ENCODE measurements at regions not wholly inside any gene's neighbourhood (a gene's known extent, or its start where the extent isn't known, plus 50 kb on each side); places are given as distances from the start of the nearest gene placed in this dataset.

DNA sequence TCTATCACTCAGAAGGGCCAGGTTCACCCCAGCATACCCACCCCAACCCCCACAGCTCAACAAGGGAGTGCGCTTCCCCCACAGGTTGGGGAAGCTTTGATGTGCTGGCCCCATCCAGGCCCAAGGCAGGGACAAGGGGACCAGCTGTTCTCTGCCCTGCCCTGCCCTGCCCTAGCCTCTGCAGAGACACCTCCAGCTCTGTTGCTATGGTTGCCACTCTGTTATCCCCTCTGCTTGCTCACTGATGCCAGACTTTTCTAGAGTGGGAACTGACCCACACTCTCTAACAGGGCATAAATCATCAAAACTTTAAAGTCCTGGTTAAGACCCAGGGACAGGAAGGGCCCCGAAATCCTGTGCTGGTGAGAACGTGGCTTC, 50.4 kb upstream of the ENPP7 start:
- Histone ChIP-seq H3K9me3 (ENCODE audit: control insufficient read depth, low read depth, low read length) (no peaks in the 10 kb centered on the region), H3K27ac (ENCODE audit: low read length) (no peak overlapping the region), H3K27me3 (ENCODE audit: control insufficient read depth, insufficient read depth, low read length) (no peaks in the 10 kb centered on the region), H3K9ac (ENCODE audit: low read length) (no peak overlapping the region), H3K4me1 (ENCODE audit: control insufficient read depth, low read depth, low read length) (no peaks in the 10 kb centered on the region), H3K36me3 (ENCODE audit: control insufficient read depth, low read depth, low read length) (no peaks in the 10 kb centered on the region), H3K4me3 (ENCODE audit: low read length) (no peak overlapping the region)

DNA sequence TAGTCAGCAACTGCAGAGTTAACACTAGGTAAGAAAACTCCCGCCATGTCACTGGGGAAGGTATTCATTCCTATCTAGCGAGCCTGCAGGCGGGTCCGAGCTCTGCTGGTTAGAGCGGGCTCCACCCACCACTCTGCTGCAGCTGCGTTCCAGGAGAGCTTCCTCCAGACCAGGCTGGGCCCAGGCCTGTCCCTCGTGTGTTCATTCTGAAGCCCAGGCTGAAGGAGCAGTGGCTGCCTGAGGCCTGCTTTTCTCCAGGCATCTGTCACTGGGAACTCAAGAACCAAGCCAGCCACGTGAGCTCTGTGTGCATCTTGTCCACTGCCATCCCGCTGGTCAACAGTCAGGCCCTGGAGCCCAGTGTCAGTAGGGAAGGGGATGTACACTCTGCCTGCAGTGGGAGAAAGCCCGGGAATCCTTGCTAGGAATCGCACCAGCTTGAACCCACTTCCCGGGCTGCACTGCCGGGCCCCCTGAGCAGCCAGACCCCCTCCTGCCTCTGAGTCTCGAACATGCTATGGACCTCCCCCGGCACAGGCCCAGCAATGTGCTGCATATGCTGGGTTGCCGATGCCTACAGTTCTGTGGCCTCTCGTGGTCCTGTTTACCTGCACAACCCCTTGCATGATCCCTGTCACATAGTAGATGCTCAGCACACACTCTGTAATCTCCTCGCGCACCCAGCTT, 51.0 kb upstream of the ENPP7 start:
- Histone ChIP-seq H3K9ac (ENCODE audit: low read length) (no peak overlapping the region), H3K36me3 (ENCODE audit: control insufficient read depth, low read depth, low read length) (no peaks in the 10 kb centered on the region), H3K27ac (ENCODE audit: low read length) (no peak overlapping the region), H3K4me1 (ENCODE audit: control insufficient read depth, low read depth, low read length) (no peaks in the 10 kb centered on the region), H3K4me3 (ENCODE audit: low read length) (no peak overlapping the region), H3K27me3 (ENCODE audit: control insufficient read depth, insufficient read depth, low read length) (no peaks in the 10 kb centered on the region), H3K9me3 (ENCODE audit: control insufficient read depth, low read depth, low read length) (no peaks in the 10 kb centered on the region)

DNA sequence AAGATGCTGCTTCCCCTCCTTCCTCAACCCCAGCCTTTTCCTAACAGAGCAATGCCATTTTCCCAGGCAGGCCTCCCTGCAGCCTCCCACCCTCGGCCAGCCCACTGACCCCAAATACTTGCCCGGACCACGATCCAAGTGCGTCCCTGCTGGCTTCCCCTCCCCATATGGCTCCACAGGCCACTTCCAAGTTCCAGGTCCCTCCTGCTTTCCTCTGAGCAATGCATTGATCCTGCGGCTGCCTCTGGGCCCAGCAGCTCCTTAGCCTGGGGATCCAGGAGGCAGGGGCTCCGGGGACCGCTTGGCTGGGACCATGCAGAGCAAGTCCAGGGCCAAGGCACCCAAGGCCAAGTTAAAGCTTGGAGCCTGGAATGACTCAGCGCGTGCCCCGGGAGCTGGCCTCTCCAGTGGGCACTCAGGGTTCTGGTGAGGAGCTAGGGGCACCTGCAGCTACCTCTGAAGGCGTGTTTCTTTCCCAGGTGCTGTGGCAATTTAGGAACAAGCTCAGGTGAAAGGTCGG, 51.9 kb upstream of the ENPP7 start:
- Histone ChIP-seq H3K9me3 (ENCODE audit: control insufficient read depth, low read depth, low read length) (peaks cover 2% of the 10 kb centered on the region), H3K9ac (ENCODE audit: low read length) (no peak overlapping the region), H3K4me1 (ENCODE audit: control insufficient read depth, low read depth, low read length) (no peaks in the 10 kb centered on the region), H3K27ac (ENCODE audit: low read length) (no peak overlapping the region), H3K4me3 (ENCODE audit: low read length) (no peak overlapping the region), H3K36me3 (ENCODE audit: control insufficient read depth, low read depth, low read length) (no peaks in the 10 kb centered on the region), H3K27me3 (ENCODE audit: control insufficient read depth, insufficient read depth, low read length) (no peaks in the 10 kb centered on the region)

DNA sequence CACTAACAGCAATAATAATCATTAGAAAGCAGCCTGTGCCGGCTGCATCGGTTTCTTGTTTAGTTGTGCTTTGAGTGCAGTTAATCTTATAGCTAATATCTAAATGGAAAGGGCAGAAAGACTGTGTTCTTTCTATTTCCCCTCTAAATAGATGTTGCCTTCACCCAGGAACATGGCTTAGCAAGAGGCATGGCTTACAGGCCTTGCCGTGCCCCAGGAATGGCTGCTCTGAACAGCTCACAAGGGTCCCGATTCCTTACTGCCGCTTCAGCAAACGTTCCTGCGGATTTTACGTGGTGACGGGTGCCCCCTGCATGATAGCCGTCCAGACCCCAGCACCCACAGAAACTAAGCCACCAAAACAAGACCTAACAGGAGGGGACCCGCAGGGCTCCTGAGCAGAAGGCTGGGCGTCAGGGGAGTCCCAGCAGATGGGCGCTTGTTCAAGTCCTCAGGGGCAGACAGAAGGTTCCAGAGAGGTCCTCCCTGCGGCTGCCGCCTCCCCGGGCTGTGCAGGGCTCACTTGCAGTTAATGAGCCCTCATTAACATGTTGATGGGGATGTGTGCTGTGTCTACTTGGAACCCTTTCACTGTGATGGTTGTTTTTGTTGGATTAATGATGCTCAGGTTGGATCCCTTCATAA, 52.5 kb upstream of the ENPP7 start:
- peaks cover 3% of the 10 kb centered on the region for H3K9me3 ChIP-seq (ENCODE audit: control insufficient read depth, low read depth, low read length)
- no peaks in the 10 kb centered on the region for H3K27me3 ChIP-seq (ENCODE audit: control insufficient read depth, insufficient read depth, low read length)
- no peak overlapping the region for H3K4me3 ChIP-seq (ENCODE audit: low read length)
- H3K27ac ChIP-seq (ENCODE audit: low read length), result no peak overlapping the region
- no peaks in the 10 kb centered on the region for H3K4me1 ChIP-seq (ENCODE audit: control insufficient read depth, low read depth, low read length)
- H3K9ac ChIP-seq (ENCODE audit: low read length), result no peak overlapping the region
- H3K36me3 ChIP-seq (ENCODE audit: control insufficient read depth, low read depth, low read length), result no peaks in the 10 kb centered on the region

DNA sequence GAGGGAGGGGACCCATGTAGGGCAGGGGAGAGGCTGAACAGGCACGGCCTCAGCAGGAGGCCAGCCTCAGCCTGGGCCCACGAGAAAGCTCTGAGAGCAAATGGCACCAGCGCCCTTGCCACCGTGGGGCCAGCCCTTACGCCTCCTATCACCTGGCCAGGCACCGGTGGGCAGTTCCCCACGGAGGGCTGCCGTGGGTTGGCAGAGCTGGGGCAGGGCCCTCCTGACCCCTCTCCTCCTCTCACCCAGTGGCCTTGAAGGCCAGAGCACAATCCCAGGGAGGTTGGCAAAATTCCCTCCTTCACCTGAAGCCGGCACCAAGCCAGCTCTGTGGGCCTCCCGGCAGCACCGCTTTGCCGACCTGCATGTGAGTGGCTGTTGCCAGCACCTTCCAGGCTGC, 53.1 kb upstream of the ENPP7 start:
- Histone ChIP-seq H3K9ac (ENCODE audit: low read length) (no peak overlapping the region), H3K4me1 (ENCODE audit: control insufficient read depth, low read depth, low read length) (no peaks in the 10 kb centered on the region), H3K36me3 (ENCODE audit: control insufficient read depth, low read depth, low read length) (no peaks in the 10 kb centered on the region), H3K9me3 (ENCODE audit: control insufficient read depth, low read depth, low read length) (peaks cover 3% of the 10 kb centered on the region), H3K27me3 (ENCODE audit: control insufficient read depth, insufficient read depth, low read length) (no peaks in the 10 kb centered on the region), H3K27ac (ENCODE audit: low read length) (no peak overlapping the region), H3K4me3 (ENCODE audit: low read length) (no peak overlapping the region)

GRCh38 chr17:79676796-79677195, 53.9 kb upstream of the ENPP7 start:
- Histone ChIP-seq H3K9me3 (ENCODE audit: control insufficient read depth, low read depth, low read length) (peaks cover 3% of the 10 kb centered on the region), H3K4me3 (ENCODE audit: low read length) (no peak overlapping the region), H3K4me1 (ENCODE audit: control insufficient read depth, low read depth, low read length) (no peaks in the 10 kb centered on the region), H3K27me3 (ENCODE audit: control insufficient read depth, insufficient read depth, low read length) (no peaks in the 10 kb centered on the region), H3K36me3 (ENCODE audit: control insufficient read depth, low read depth, low read length) (no peaks in the 10 kb centered on the region), H3K27ac (ENCODE audit: low read length) (no peak overlapping the region), H3K9ac (ENCODE audit: low read length) (no peak overlapping the region)

- Histone ChIP-seq H3K4me3 (ENCODE audit: low read length) (no peak overlapping the region), H3K36me3 (ENCODE audit: control insufficient read depth, low read depth, low read length) (no peaks in the 10 kb centered on the region), H3K4me1 (ENCODE audit: control insufficient read depth, low read depth, low read length) (peaks cover 3% of the 10 kb centered on the region), H3K9ac (ENCODE audit: low read length) (no peak overlapping the region), H3K9me3 (ENCODE audit: control insufficient read depth, low read depth, low read length) (peaks cover 3% of the 10 kb centered on the region), H3K27ac (ENCODE audit: low read length) (no peak overlapping the region), H3K27me3 (ENCODE audit: control insufficient read depth, insufficient read depth, low read length) (no peaks in the 10 kb centered on the region)
These were observed 55.4 kb upstream of the ENPP7 start for GRCh38 chr17:79675413-79675725.

GRCh38 chr17:79674506-79675412, 56.0 kb upstream of the ENPP7 start:
- no peaks in the 10 kb centered on the region for H3K36me3 ChIP-seq (ENCODE audit: control insufficient read depth, low read depth, low read length)
- no peak overlapping the region for H3K4me3 ChIP-seq (ENCODE audit: low read length)
- H3K27me3 ChIP-seq (ENCODE audit: control insufficient read depth, insufficient read depth, low read length), result no peaks in the 10 kb centered on the region
- H3K27ac ChIP-seq (ENCODE audit: low read length), result no peak overlapping the region
- H3K4me1 ChIP-seq (ENCODE audit: control insufficient read depth, low read depth, low read length), result peaks cover 4% of the 10 kb centered on the region
- H3K9me3 ChIP-seq (ENCODE audit: control insufficient read depth, low read depth, low read length), result peaks cover 3% of the 10 kb centered on the region
- H3K9ac ChIP-seq (ENCODE audit: low read length), result no peak overlapping the region

DNA sequence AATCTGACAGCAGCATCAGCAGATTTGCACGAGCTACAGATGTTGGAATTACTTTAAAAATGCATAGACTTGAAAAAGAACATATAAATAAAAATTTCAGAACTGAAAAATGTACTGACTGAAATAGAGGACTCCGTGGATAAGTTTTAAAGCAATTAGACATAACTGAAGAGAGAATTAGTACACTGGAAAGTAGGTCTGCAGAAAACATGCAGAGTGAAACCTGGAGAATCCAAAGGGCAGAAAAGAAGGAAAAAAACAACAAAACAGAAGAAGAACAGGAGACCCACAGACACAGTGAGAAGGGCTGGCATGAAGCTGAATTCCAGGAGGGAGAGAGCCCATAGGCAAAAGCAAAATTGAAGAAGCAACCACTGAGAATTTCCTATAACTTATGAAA, 57.2 kb upstream of the ENPP7 start:
- H3K4me1 ChIP-seq (ENCODE audit: control insufficient read depth, low read depth, low read length), result peaks cover 4% of the 10 kb centered on the region
- H3K27me3 ChIP-seq (ENCODE audit: control insufficient read depth, insufficient read depth, low read length), result no peaks in the 10 kb centered on the region
- H3K9me3 ChIP-seq (ENCODE audit: control insufficient read depth, low read depth, low read length), result peaks cover 3% of the 10 kb centered on the region
- H3K27ac ChIP-seq (ENCODE audit: low read length), result no peak overlapping the region
- no peak overlapping the region for H3K9ac ChIP-seq (ENCODE audit: low read length)
- no peak overlapping the region for H3K4me3 ChIP-seq (ENCODE audit: low read length)
- no peaks in the 10 kb centered on the region for H3K36me3 ChIP-seq (ENCODE audit: control insufficient read depth, low read depth, low read length)

DNA sequence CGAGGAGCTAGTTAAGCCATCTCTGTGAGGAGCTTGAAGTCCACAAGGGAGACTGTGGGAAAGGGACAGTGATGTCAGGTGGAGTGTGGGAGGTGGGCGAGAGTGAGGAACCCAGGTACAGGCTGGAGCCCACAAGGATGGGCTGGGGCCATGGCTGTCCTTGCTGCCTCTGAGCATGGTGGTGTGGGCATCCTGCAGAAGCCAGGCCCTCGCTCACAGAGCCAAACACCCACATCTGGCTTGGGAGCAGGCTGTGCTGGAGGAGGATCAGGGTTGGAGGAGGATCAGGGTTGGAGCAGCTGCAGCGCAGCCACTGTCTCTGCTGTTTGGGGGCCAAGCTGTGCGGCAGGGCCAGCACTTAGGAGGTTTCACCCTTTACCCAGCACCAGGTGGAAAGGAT, 58.2 kb upstream of the ENPP7 start:
- H3K9me3 ChIP-seq (ENCODE audit: control insufficient read depth, low read depth, low read length), result peaks cover 3% of the 10 kb centered on the region
- no peak overlapping the region for H3K4me3 ChIP-seq (ENCODE audit: low read length)
- no peaks in the 10 kb centered on the region for H3K36me3 ChIP-seq (ENCODE audit: control insufficient read depth, low read depth, low read length)
- no peak overlapping the region for H3K9ac ChIP-seq (ENCODE audit: low read length)
- no peaks in the 10 kb centered on the region for H3K27me3 ChIP-seq (ENCODE audit: control insufficient read depth, insufficient read depth, low read length)
- no peak overlapping the region for H3K27ac ChIP-seq (ENCODE audit: low read length)
- H3K4me1 ChIP-seq (ENCODE audit: control insufficient read depth, low read depth, low read length), result peaks cover 4% of the 10 kb centered on the region

DNA sequence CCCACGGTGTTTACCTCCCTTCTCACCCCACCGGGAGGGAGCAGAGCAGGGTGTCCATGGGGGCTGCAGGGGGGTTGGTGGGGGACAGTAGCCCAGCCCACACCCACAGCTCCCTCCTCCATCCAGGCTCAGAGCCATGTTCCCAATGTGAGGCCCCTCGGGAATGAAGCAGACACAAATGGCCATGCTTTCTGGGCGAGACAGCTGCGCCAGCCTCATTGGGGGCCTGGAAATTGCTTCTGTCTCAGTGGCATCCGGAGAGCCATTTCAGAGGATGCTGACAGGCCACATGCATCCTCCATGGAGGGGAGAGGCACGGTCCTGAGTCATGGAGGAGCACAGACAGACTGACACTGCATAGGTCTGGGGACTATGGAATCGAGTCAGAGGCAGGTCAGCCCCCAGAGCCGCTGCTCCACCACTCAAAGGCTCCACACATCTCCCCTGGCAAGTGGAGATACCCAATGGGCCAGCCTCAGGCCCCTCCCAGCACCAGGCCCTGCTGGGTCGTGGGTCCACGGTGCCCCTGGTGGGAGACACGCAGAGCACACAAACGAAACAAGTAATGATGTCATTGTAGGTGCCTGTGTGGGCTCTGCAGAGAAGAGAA, 59.6 kb upstream of the ENPP7 start:
- H3K4me3 ChIP-seq (ENCODE audit: low read length), result no peak overlapping the region
- no peaks in the 10 kb centered on the region for H3K36me3 ChIP-seq (ENCODE audit: control insufficient read depth, low read depth, low read length)
- H3K27ac ChIP-seq (ENCODE audit: low read length), result no peak overlapping the region
- no peak overlapping the region for H3K9ac ChIP-seq (ENCODE audit: low read length)
- H3K9me3 ChIP-seq (ENCODE audit: control insufficient read depth, low read depth, low read length), result peaks cover 3% of the 10 kb centered on the region
- no peaks in the 10 kb centered on the region for H3K27me3 ChIP-seq (ENCODE audit: control insufficient read depth, insufficient read depth, low read length)
- H3K4me1 ChIP-seq (ENCODE audit: control insufficient read depth, low read depth, low read length), result peaks cover 4% of the 10 kb centered on the region
